Muscle layer of colon (tissue), 2 donors: ENCODE measurements at regions not wholly inside any gene's neighbourhood (a gene's known extent, or its start where the extent isn't known, plus 50 kb on each side); places are given as distances from the start of the nearest gene placed in this dataset.
"Not testable (repeated sequence)": the region's sequence is repeated elsewhere in the genome, so short reads cannot be mapped to it uniquely, and the experiment has no call there.

Experiments used
- H3K27ac ChIP-seq: one replicate; pipeline ENCODE4 v1.7.0; 2013; ENCODE audit warnings: low read depth, mild to moderate bottlenecking, low read length, moderate library complexity
- H3K27me3 ChIP-seq, 2 donors: one replicate each; pipeline ENCODE4 v1.7.0; 2013; ENCODE audit warnings: low read length in 2 of 2, mild to moderate bottlenecking in 2 of 2; ENCODE audit not compliant: insufficient read depth in 2 of 2, control insufficient read depth in 1 of 2
- H3K36me3 ChIP-seq: one replicate; pipeline ENCODE4 v1.7.0; 2013; ENCODE audit warnings: mild to moderate bottlenecking, low read length; ENCODE audit not compliant: insufficient read depth
- H3K4me1 ChIP-seq: one replicate; pipeline ENCODE4 v1.7.0; 2013; ENCODE audit warnings: mild to moderate bottlenecking, low read length; ENCODE audit not compliant: insufficient read depth
- H3K4me3 ChIP-seq, 2 donors: one replicate each; pipeline ENCODE4 v1.7.0; 2013; ENCODE audit warnings: low read length in 2 of 2, low read depth in 1 of 2, mild to moderate bottlenecking in 1 of 2, moderate library complexity in 1 of 2
- H3K9ac ChIP-seq: one replicate; pipeline ENCODE4 v1.7.0; 2013; ENCODE audit warnings: low read length
- H3K9me3 ChIP-seq: one replicate; pipeline ENCODE4 v1.7.0; 2013; ENCODE audit warnings: mild to moderate bottlenecking, low read length
- donor health status: abdominal sarcoma.
- donor health status: Adenocarcinoma of cecum.

GRCh38 chr7:29638841-29639240, 75.2 kb downstream of the PRR15 start:
- H3K4me3 ChIP-seq, H3K4me1 ChIP-seq, H3K9ac ChIP-seq, H3K27me3 ChIP-seq, H3K9me3 ChIP-seq, H3K36me3 ChIP-seq, H3K27ac ChIP-seq: not testable (repeated sequence)

GRCh38 chr7:29639386-29639785, 75.8 kb downstream of the PRR15 start:
- Histone ChIP-seq H3K4me3 (no peak overlapping the region), H3K36me3 (no peaks in the 10 kb centered on the region), H3K27me3 (no peaks in the 10 kb centered on the region), H3K9ac (no peak overlapping the region), H3K27ac (no peak overlapping the region), H3K9me3 (no peaks in the 10 kb centered on the region), H3K4me1 (peaks cover 9% of the 10 kb centered on the region)

- H3K27me3 ChIP-seq: no peaks in the 10 kb centered on the region
- no peaks in the 10 kb centered on the region for H3K36me3 ChIP-seq
- H3K9ac ChIP-seq: no peak overlapping the region
- H3K4me3 ChIP-seq: no peak overlapping the region
- peaks cover 6% of the 10 kb centered on the region for H3K4me1 ChIP-seq
- H3K27ac ChIP-seq: no peak overlapping the region
- no peaks in the 10 kb centered on the region for H3K9me3 ChIP-seq
Measured at GRCh38 chr7:29639886-29640595, 76.4 kb downstream of the PRR15 start.

- no peaks in the 10 kb centered on the region for H3K4me1 ChIP-seq
- no peak overlapping the region for H3K4me3 ChIP-seq
- H3K27me3 ChIP-seq: no peaks in the 10 kb centered on the region
- no peaks in the 10 kb centered on the region for H3K9me3 ChIP-seq
- no peak overlapping the region for H3K9ac ChIP-seq
- no peaks in the 10 kb centered on the region for H3K36me3 ChIP-seq
- no peak overlapping the region for H3K27ac ChIP-seq
Measured at GRCh38 chr7:29641651-29642050, 78.0 kb downstream of the PRR15 start.

- H3K27me3 ChIP-seq: no peaks in the 10 kb centered on the region
- H3K27ac ChIP-seq: no peak overlapping the region
- no peaks in the 10 kb centered on the region for H3K9me3 ChIP-seq
- no peaks in the 10 kb centered on the region for H3K36me3 ChIP-seq
- no peak overlapping the region for H3K4me3 ChIP-seq
- H3K9ac ChIP-seq: no peak overlapping the region
- no peaks in the 10 kb centered on the region for H3K4me1 ChIP-seq
Measured at GRCh38 chr7:29642494-29643155, 79.0 kb downstream of the PRR15 start.

- H3K9me3 ChIP-seq, H3K4me1 ChIP-seq, H3K36me3 ChIP-seq, H3K27ac ChIP-seq, H3K9ac ChIP-seq, H3K4me3 ChIP-seq, H3K27me3 ChIP-seq: not testable (repeated sequence)
Measured at GRCh38 chr7:29646116-29646515, 82.5 kb downstream of the PRR15 start.

GRCh38 chr7:29647020-29647654, 83.5 kb downstream of the PRR15 start:
- no peak overlapping the region for H3K27ac ChIP-seq
- no peaks in the 10 kb centered on the region for H3K27me3 ChIP-seq
- H3K9me3 ChIP-seq: no peaks in the 10 kb centered on the region
- no peaks in the 10 kb centered on the region for H3K4me1 ChIP-seq
- no peaks in the 10 kb centered on the region for H3K36me3 ChIP-seq
- no peak overlapping the region for H3K9ac ChIP-seq
- H3K4me3 ChIP-seq: no peak overlapping the region

- not testable (repeated sequence) for H3K27me3 ChIP-seq, H3K4me3 ChIP-seq, H3K27ac ChIP-seq, H3K4me1 ChIP-seq, H3K9me3 ChIP-seq, H3K9ac ChIP-seq, H3K36me3 ChIP-seq
Measured at GRCh38 chr7:29647691-29648210, 84.1 kb downstream of the PRR15 start.

GRCh38 chr7:29649028-29649716, 85.5 kb downstream of the PRR15 start:
- Histone ChIP-seq H3K9me3 (no peaks in the 10 kb centered on the region), H3K9ac (no peak overlapping the region), H3K27ac (no peak overlapping the region), H3K36me3 (no peaks in the 10 kb centered on the region), H3K27me3 (no peaks in the 10 kb centered on the region), H3K4me3 (no peak overlapping the region), H3K4me1 (no peaks in the 10 kb centered on the region)

GRCh38 chr7:29649876-29650275, 86.2 kb downstream of the PRR15 start:
- Histone ChIP-seq H3K4me3 (no peak overlapping the region), H3K4me1 (no peaks in the 10 kb centered on the region), H3K36me3 (no peaks in the 10 kb centered on the region), H3K9ac (no peak overlapping the region), H3K27ac (no peak overlapping the region), H3K9me3 (no peaks in the 10 kb centered on the region), H3K27me3 (no peaks in the 10 kb centered on the region)

- no peak overlapping the region for H3K9ac ChIP-seq
Measured at GRCh38 chr7:29651477-29651876, 87.8 kb downstream of the PRR15 start.

More at GRCh38 chr7:29651477-29651876, 87.8 kb downstream of the PRR15 start:
- Histone ChIP-seq H3K36me3 (no peaks in the 10 kb centered on the region), H3K4me1 (no peaks in the 10 kb centered on the region), H3K27ac (no peak overlapping the region), H3K9me3 (no peaks in the 10 kb centered on the region), H3K27me3 (no peaks in the 10 kb centered on the region), H3K4me3 (no peak overlapping the region)
